ENCODE measurements at regions not wholly inside any gene's neighbourhood (a gene's known extent, or its start where the extent isn't known, plus 50 kb on each side); places are given as distances from the start of the nearest gene placed in this dataset.
"Not testable (repeated sequence)": the region's sequence is repeated elsewhere in the genome, so short reads cannot be mapped to it uniquely, and the experiment has no call there.

- H3K4me3 ChIP-seq (ENCODE audit: low read depth, low read length, poor library complexity, severe bottlenecking), result no peak overlapping the region
- H3K4me2 ChIP-seq (ENCODE audit: low read length), result no peak overlapping the region
- no peak for TF ChIP-seq EZH2 (IDR thresholded peaks at IDR 0.05; ENCODE audit: borderline replicate concordance, low read length)
- TF ChIP-seq CTCF (IDR thresholded peaks at IDR 0.05; ENCODE audit: low read length), result no peak
- H3K27ac ChIP-seq (ENCODE audit: low read depth, low read length, poor library complexity, severe bottlenecking), result no peak overlapping the region
- no peaks in the 10 kb centered on the region for H3K36me3 ChIP-seq (ENCODE audit: insufficient read depth, low read length)
- H3K9me2 ChIP-seq (ENCODE audit: low read depth, low read length), result no peaks in the 10 kb centered on the region
- no peaks in the 10 kb centered on the region for H3K79me2 ChIP-seq (ENCODE audit: insufficient read depth, low read length)
- H3K4me1 ChIP-seq (ENCODE audit: insufficient read depth, low read length, severe bottlenecking), result no peaks in the 10 kb centered on the region
- no peak overlapping the region for H2AFZ ChIP-seq (ENCODE audit: low read length)
- no peak overlapping the region for H3K9ac ChIP-seq (ENCODE audit: low read length)
- H3F3A ChIP-seq (ENCODE audit: insufficient read depth, low read length), result no peaks in the 10 kb centered on the region
- no peaks in the 10 kb centered on the region for H4K20me1 ChIP-seq (ENCODE audit: insufficient read depth, low read length)
- H3K9me3 ChIP-seq (ENCODE audit: low read length), result no peaks in the 10 kb centered on the region
- no peaks in the 10 kb centered on the region for H3K27me3 ChIP-seq (ENCODE audit: insufficient read depth, low read length)
Measured at GRCh38 chr3:191020730-191021396, 158.4 kb upstream of the GMNC start.

- no peaks in the 10 kb centered on the region for H3F3A ChIP-seq (ENCODE audit: insufficient read depth, low read length)
- no peaks in the 10 kb centered on the region for H3K9me2 ChIP-seq (ENCODE audit: low read depth, low read length)
- no peaks in the 10 kb centered on the region for H3K36me3 ChIP-seq (ENCODE audit: insufficient read depth, low read length)
- no peak overlapping the region for H3K9ac ChIP-seq (ENCODE audit: low read length)
- TF ChIP-seq EZH2 (IDR thresholded peaks at IDR 0.05; ENCODE audit: borderline replicate concordance, low read length), result no peak
- TF ChIP-seq CTCF (IDR thresholded peaks at IDR 0.05; ENCODE audit: low read length), result no peak
- H3K4me2 ChIP-seq (ENCODE audit: low read length), result no peak overlapping the region
- H4K20me1 ChIP-seq (ENCODE audit: insufficient read depth, low read length), result no peaks in the 10 kb centered on the region
- H3K79me2 ChIP-seq (ENCODE audit: insufficient read depth, low read length), result no peaks in the 10 kb centered on the region
- H3K4me1 ChIP-seq (ENCODE audit: insufficient read depth, low read length, severe bottlenecking), result no peaks in the 10 kb centered on the region
- no peaks in the 10 kb centered on the region for H3K9me3 ChIP-seq (ENCODE audit: low read length)
- H2AFZ ChIP-seq (ENCODE audit: low read length), result no peak overlapping the region
- no peak overlapping the region for H3K27ac ChIP-seq (ENCODE audit: low read depth, low read length, poor library complexity, severe bottlenecking)
- H3K27me3 ChIP-seq (ENCODE audit: insufficient read depth, low read length), result no peaks in the 10 kb centered on the region
- H3K4me3 ChIP-seq (ENCODE audit: low read depth, low read length, poor library complexity, severe bottlenecking), result no peak overlapping the region
Measured at GRCh38 chr3:191019855-191020254, 157.4 kb upstream of the GMNC start.

GRCh38 chr3:191015960-191016359 lies 153.5 kb upstream of the GMNC start:
- not testable (repeated sequence) for H4K20me1 ChIP-seq (ENCODE audit: insufficient read depth, low read length); H3K9ac ChIP-seq (ENCODE audit: low read length); H3K27me3 ChIP-seq (ENCODE audit: insufficient read depth, low read length); H3K4me3 ChIP-seq (ENCODE audit: low read depth, low read length, poor library complexity, severe bottlenecking); H3K27ac ChIP-seq (ENCODE audit: low read depth, low read length, poor library complexity, severe bottlenecking); H3K79me2 ChIP-seq (ENCODE audit: insufficient read depth, low read length); H3K4me2 ChIP-seq (ENCODE audit: low read length); H2AFZ ChIP-seq (ENCODE audit: low read length); H3K4me1 ChIP-seq (ENCODE audit: insufficient read depth, low read length, severe bottlenecking); H3K9me2 ChIP-seq (ENCODE audit: low read depth, low read length); H3F3A ChIP-seq (ENCODE audit: insufficient read depth, low read length); H3K9me3 ChIP-seq (ENCODE audit: low read length); H3K36me3 ChIP-seq (ENCODE audit: insufficient read depth, low read length)

GRCh38 chr3:191008074-191008473 lies 145.6 kb upstream of the GMNC start:
- Histone ChIP-seq H4K20me1 (ENCODE audit: insufficient read depth, low read length) (no peaks in the 10 kb centered on the region), H3K27ac (ENCODE audit: low read depth, low read length, poor library complexity, severe bottlenecking) (no peak overlapping the region), H3K4me3 (ENCODE audit: low read depth, low read length, poor library complexity, severe bottlenecking) (no peak overlapping the region), H3K27me3 (ENCODE audit: insufficient read depth, low read length) (no peaks in the 10 kb centered on the region), H2AFZ (ENCODE audit: low read length) (no peak overlapping the region), H3K9ac (ENCODE audit: low read length) (no peak overlapping the region), H3K9me3 (ENCODE audit: low read length) (no peaks in the 10 kb centered on the region), H3K4me1 (ENCODE audit: insufficient read depth, low read length, severe bottlenecking) (no peaks in the 10 kb centered on the region), H3K4me2 (ENCODE audit: low read length) (no peak overlapping the region), H3F3A (ENCODE audit: insufficient read depth, low read length) (no peaks in the 10 kb centered on the region), H3K36me3 (ENCODE audit: insufficient read depth, low read length) (no peaks in the 10 kb centered on the region), H3K9me2 (ENCODE audit: low read depth, low read length) (no peaks in the 10 kb centered on the region), H3K79me2 (ENCODE audit: insufficient read depth, low read length) (no peaks in the 10 kb centered on the region)
- TF ChIP-seq EZH2 (IDR thresholded peaks at IDR 0.05; ENCODE audit: borderline replicate concordance, low read length) (no peak), CTCF (IDR thresholded peaks at IDR 0.05; ENCODE audit: low read length) (no peak)
